ENCODE measurements at regions not wholly inside any gene's neighbourhood (a gene's known extent, or its start where the extent isn't known, plus 50 kb on each side); places are given as distances from the start of the nearest gene placed in this dataset.

- TF ChIP-seq TCF12 (IDR thresholded peaks at IDR 0.05; ENCODE audit: low read depth): peak; percentile 84
- peak; percentile 53; the same call in 1 of the 2 replicates for TF ChIP-seq EP300 (IDR thresholded peaks at IDR 0.05; ENCODE audit: borderline replicate concordance)
- TF ChIP-seq CEBPB (IDR thresholded peaks at IDR 0.05): no peak
- no peak for TF ChIP-seq RAD21 (IDR thresholded peaks at IDR 0.05; ENCODE audit: low read depth)
- no peak for TF ChIP-seq REST (IDR thresholded peaks at IDR 0.05; ENCODE audit: low read depth)
- TF ChIP-seq USF1 (IDR thresholded peaks at IDR 0.05): no peak
- no peak; the same call in 1 of the 2 replicates for TF ChIP-seq TEAD4 (IDR thresholded peaks at IDR 0.05)
- peak; percentile 27; the same call in 1 of the 2 replicates for TF ChIP-seq NFIC (IDR thresholded peaks at IDR 0.05)
- no peak for TF ChIP-seq MAX (IDR thresholded peaks at IDR 0.05)
- TF ChIP-seq ZBTB7A (IDR thresholded peaks at IDR 0.05; ENCODE audit: low read depth): no peak
- no peak for TF ChIP-seq YY1 (IDR thresholded peaks at IDR 0.05; ENCODE audit: low read depth)
- no peak for TF ChIP-seq EGR1 (IDR thresholded peaks at IDR 0.05)
- TF ChIP-seq CREB1 (IDR thresholded peaks at IDR 0.05; ENCODE audit: low read depth): no peak
- no peak for TF ChIP-seq TAF1 (IDR thresholded peaks at IDR 0.05; ENCODE audit: low read depth)
- TF ChIP-seq FOXM1 (IDR thresholded peaks at IDR 0.05; ENCODE audit: borderline replicate concordance, low read depth): no peak; the same call in 1 of the 2 replicates
These were observed 132.3 kb upstream of the ANK3 start for GRCh38 chr10:60521974-60522405.

GRCh38 chr10:60518745-60519144 is 129.1 kb upstream of the ANK3 start:
- TF ChIP-seq YY1 (IDR thresholded peaks at IDR 0.05; ENCODE audit: low read depth): no peak
- TF ChIP-seq RAD21 (IDR thresholded peaks at IDR 0.05; ENCODE audit: low read depth): no peak
- TF ChIP-seq FOXM1 (IDR thresholded peaks at IDR 0.05; ENCODE audit: borderline replicate concordance, low read depth): no peak
- no peak for TF ChIP-seq EP300 (IDR thresholded peaks at IDR 0.05; ENCODE audit: borderline replicate concordance)
- no peak for TF ChIP-seq TCF12 (IDR thresholded peaks at IDR 0.05; ENCODE audit: low read depth)
- TF ChIP-seq NFIC (IDR thresholded peaks at IDR 0.05): no peak
- TF ChIP-seq MAX (IDR thresholded peaks at IDR 0.05): no peak
- no peak for TF ChIP-seq EGR1 (IDR thresholded peaks at IDR 0.05)
- TF ChIP-seq TEAD4 (IDR thresholded peaks at IDR 0.05): no peak
- TF ChIP-seq CEBPB (IDR thresholded peaks at IDR 0.05): no peak
- no peak for TF ChIP-seq ZBTB7A (IDR thresholded peaks at IDR 0.05; ENCODE audit: low read depth)
- TF ChIP-seq REST (IDR thresholded peaks at IDR 0.05; ENCODE audit: low read depth): no peak
- TF ChIP-seq CREB1 (IDR thresholded peaks at IDR 0.05; ENCODE audit: low read depth): no peak
- no peak for TF ChIP-seq USF1 (IDR thresholded peaks at IDR 0.05)

- TF ChIP-seq FOXM1 (IDR thresholded peaks at IDR 0.05; ENCODE audit: borderline replicate concordance, low read depth): no peak
- TF ChIP-seq RAD21 (IDR thresholded peaks at IDR 0.05; ENCODE audit: low read depth): no peak
- TF ChIP-seq REST (IDR thresholded peaks at IDR 0.05; ENCODE audit: low read depth): no peak
- TF ChIP-seq TEAD4 (IDR thresholded peaks at IDR 0.05): no peak
- TF ChIP-seq CREB1 (IDR thresholded peaks at IDR 0.05; ENCODE audit: low read depth): no peak
- no peak for TF ChIP-seq EP300 (IDR thresholded peaks at IDR 0.05; ENCODE audit: borderline replicate concordance)
- no peak for TF ChIP-seq USF1 (IDR thresholded peaks at IDR 0.05)
- TF ChIP-seq MAX (IDR thresholded peaks at IDR 0.05): no peak
- no peak for TF ChIP-seq TAF1 (IDR thresholded peaks at IDR 0.05; ENCODE audit: low read depth)
- no peak for TF ChIP-seq EGR1 (IDR thresholded peaks at IDR 0.05)
- TF ChIP-seq NFIC (IDR thresholded peaks at IDR 0.05): no peak
- TF ChIP-seq YY1 (IDR thresholded peaks at IDR 0.05; ENCODE audit: low read depth): no peak
- TF ChIP-seq CEBPB (IDR thresholded peaks at IDR 0.05): no peak
- TF ChIP-seq ZBTB7A (IDR thresholded peaks at IDR 0.05; ENCODE audit: low read depth): no peak
- no peak for TF ChIP-seq TCF12 (IDR thresholded peaks at IDR 0.05; ENCODE audit: low read depth)
These were observed 128.1 kb upstream of the ANK3 start for GRCh38 chr10:60517805-60518204.
